ENCODE measurements at regions not wholly inside any gene's neighbourhood (a gene's known extent, or its start where the extent isn't known, plus 50 kb on each side); places are given as distances from the start of the nearest gene placed in this dataset.

- Histone ChIP-seq H3K4me3 (no peak overlapping the region), H3K79me2 (ENCODE audit: low read depth) (no peaks in the 10 kb centered on the region), H3K9me3 (ENCODE audit: insufficient read depth, low read depth) (no peaks in the 10 kb centered on the region), H3K27ac (no peak overlapping the region), H2AFZ (no peak overlapping the region), H3K4me2 (no peak overlapping the region), H3K9me2 (ENCODE audit: insufficient read depth) (no peaks in the 10 kb centered on the region), H3K27me3 (ENCODE audit: insufficient read depth, low read depth) (no peaks in the 10 kb centered on the region), H4K20me1 (ENCODE audit: insufficient read depth) (no peaks in the 10 kb centered on the region), H3K36me3 (ENCODE audit: low read depth) (no peaks in the 10 kb centered on the region), H3K4me1 (replicated peaks; ENCODE audit: insufficient read depth) (no peaks in the 10 kb centered on the region), H3F3A (ENCODE audit: insufficient read depth, low read depth) (no peaks in the 10 kb centered on the region)
- intact Hi-C loops (cut with micrococcal nuclease; ENCODE audit: unreplicated experiment): no loop called here
- no TSS peak for BruUV-seq (replicated peaks)
- DNase-seq: no peak
- POLR2A ChIA-PET (ENCODE audit: unreplicated experiment): no interaction called here
- CTCF ChIA-PET: no interaction called here
- TF ChIP-seq, protein P1, sequence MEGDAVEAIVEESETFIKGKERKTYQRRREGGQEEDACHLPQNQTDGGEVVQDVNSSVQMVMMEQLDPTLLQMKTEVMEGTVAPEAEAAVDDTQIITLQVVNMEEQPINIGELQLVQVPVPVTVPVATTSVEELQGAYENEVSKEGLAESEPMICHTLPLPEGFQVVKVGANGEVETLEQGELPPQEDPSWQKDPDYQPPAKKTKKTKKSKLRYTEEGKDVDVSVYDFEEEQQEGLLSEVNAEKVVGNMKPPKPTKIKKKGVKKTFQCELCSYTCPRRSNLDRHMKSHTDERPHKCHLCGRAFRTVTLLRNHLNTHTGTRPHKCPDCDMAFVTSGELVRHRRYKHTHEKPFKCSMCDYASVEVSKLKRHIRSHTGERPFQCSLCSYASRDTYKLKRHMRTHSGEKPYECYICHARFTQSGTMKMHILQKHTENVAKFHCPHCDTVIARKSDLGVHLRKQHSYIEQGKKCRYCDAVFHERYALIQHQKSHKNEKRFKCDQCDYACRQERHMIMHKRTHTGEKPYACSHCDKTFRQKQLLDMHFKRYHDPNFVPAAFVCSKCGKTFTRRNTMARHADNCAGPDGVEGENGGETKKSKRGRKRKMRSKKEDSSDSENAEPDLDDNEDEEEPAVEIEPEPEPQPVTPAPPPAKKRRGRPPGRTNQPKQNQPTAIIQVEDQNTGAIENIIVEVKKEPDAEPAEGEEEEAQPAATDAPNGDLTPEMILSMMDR (conservative IDR thresholded peaks at IDR 0.05): no peak
- no peak for TF ChIP-seq EZH2 (IDR thresholded peaks at IDR 0.05; ENCODE audit: low read depth)
Measured at GRCh38 chr1:67601539-67601938, 83.5 kb upstream of the GADD45A start.

DNA sequence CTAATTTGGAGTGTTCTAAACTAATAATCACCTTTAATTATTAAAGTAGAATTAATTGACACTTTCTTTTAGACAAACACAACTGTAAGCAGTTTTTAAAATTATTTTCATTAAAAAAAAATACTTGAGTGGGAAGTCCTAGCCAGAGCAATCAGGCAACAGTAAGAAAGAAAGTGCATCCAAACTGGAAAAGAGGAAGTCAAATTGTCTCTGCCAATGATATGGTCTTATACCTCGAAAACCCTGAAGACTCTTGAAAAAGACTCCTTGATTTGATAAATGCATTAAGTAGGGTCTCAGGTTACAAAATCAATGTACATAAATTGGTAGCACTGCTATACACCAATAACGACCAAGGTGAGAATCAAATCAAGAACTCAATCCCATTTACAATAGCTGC, 83.0 kb upstream of the GADD45A start:
- H3K4me2 ChIP-seq: no peak overlapping the region
- no peak overlapping the region for H3K4me3 ChIP-seq
- no peak overlapping the region for H2AFZ ChIP-seq
- no peaks in the 10 kb centered on the region for H3K9me2 ChIP-seq (ENCODE audit: insufficient read depth)
- no peaks in the 10 kb centered on the region for H3K27me3 ChIP-seq (ENCODE audit: insufficient read depth, low read depth)
- H3K36me3 ChIP-seq (ENCODE audit: low read depth): no peaks in the 10 kb centered on the region
- H3K79me2 ChIP-seq (ENCODE audit: low read depth): no peaks in the 10 kb centered on the region
- no TSS peak for BruUV-seq (replicated peaks)
- H3K27ac ChIP-seq: no peak overlapping the region
- no peaks in the 10 kb centered on the region for H4K20me1 ChIP-seq (ENCODE audit: insufficient read depth)
- CTCF ChIA-PET: no interaction called here
- POLR2A ChIA-PET (ENCODE audit: unreplicated experiment): no interaction called here
- no peaks in the 10 kb centered on the region for H3K4me1 ChIP-seq (replicated peaks; ENCODE audit: insufficient read depth)
- DNase-seq: no peak
- intact Hi-C loops (cut with micrococcal nuclease; ENCODE audit: unreplicated experiment): no loop called here
- TF ChIP-seq, protein P1 (conservative IDR thresholded peaks at IDR 0.05): no peak
- no peak for TF ChIP-seq EZH2 (IDR thresholded peaks at IDR 0.05; ENCODE audit: low read depth)
- no peaks in the 10 kb centered on the region for H3F3A ChIP-seq (ENCODE audit: insufficient read depth, low read depth)
- H3K9me3 ChIP-seq (ENCODE audit: insufficient read depth, low read depth): no peaks in the 10 kb centered on the region

- Histone ChIP-seq H3K4me3 (no peak overlapping the region), H3K79me2 (ENCODE audit: low read depth) (no peaks in the 10 kb centered on the region), H3K9me3 (ENCODE audit: insufficient read depth, low read depth) (no peaks in the 10 kb centered on the region), H3K27ac (no peak overlapping the region), H3F3A (ENCODE audit: insufficient read depth, low read depth) (no peaks in the 10 kb centered on the region), H3K27me3 (ENCODE audit: insufficient read depth, low read depth) (no peaks in the 10 kb centered on the region), H3K4me2 (no peak overlapping the region), H3K4me1 (replicated peaks; ENCODE audit: insufficient read depth) (no peaks in the 10 kb centered on the region), H2AFZ (no peak overlapping the region), H3K9me2 (ENCODE audit: insufficient read depth) (no peaks in the 10 kb centered on the region), H4K20me1 (ENCODE audit: insufficient read depth) (no peaks in the 10 kb centered on the region), H3K36me3 (ENCODE audit: low read depth) (no peaks in the 10 kb centered on the region)
- ChIA-PET CTCF (no interaction called here), POLR2A (ENCODE audit: unreplicated experiment) (no interaction called here)
- DNase-seq: no peak
- no TSS peak for BruUV-seq (replicated peaks)
- TF ChIP-seq, protein P1 (conservative IDR thresholded peaks at IDR 0.05): no peak
- TF ChIP-seq EZH2 (IDR thresholded peaks at IDR 0.05; ENCODE audit: low read depth): no peak
- intact Hi-C loops (cut with micrococcal nuclease; ENCODE audit: unreplicated experiment): no loop called here
Measured at GRCh38 chr1:67604778-67605177, 80.2 kb upstream of the GADD45A start.

Measured in PC-9 (cell line).